ENCODE measurements at regions not wholly inside any gene's neighbourhood (a gene's known extent, or its start where the extent isn't known, plus 50 kb on each side); places are given as distances from the start of the nearest gene placed in this dataset.

- Histone ChIP-seq H3K9me2 (ENCODE audit: insufficient read depth) (no peaks in the 10 kb centered on the region), H3K27me3 (ENCODE audit: insufficient read depth, low read length) (no peaks in the 10 kb centered on the region), H2AFZ (ENCODE audit: low read depth, low read length, poor library complexity, severe bottlenecking) (no peak overlapping the region), H3K79me2 (ENCODE audit: insufficient read depth, low read length) (no peaks in the 10 kb centered on the region), H3K4me2 (ENCODE audit: low read length) (no peak overlapping the region), H3K4me1 (ENCODE audit: control insufficient read depth in 1 of 2, insufficient read depth in 2 of 2, low read length in 2 of 2) (no peaks in the 10 kb centered on the region), H3K9me3 (ENCODE audit: control insufficient read depth in 1 of 2, insufficient read depth in 1 of 2, low read depth in 1 of 2, low read length in 2 of 2) (peaks cover 0 to 5% of the 10 kb centered on the region in 2 experiments; a peak in 1 of 4 replicates), H3K4me3 (replicated peaks in 1 of 2; ENCODE audit: low read depth in 1 of 2, low read length in 2 of 2) (no peak overlapping the region), H3K9ac (ENCODE audit: low read length) (no peak overlapping the region), H3K36me3 (ENCODE audit: control insufficient read depth in 1 of 2, insufficient read depth in 2 of 2, low read length in 2 of 2) (no peaks in the 10 kb centered on the region), H3K27ac (ENCODE audit: low read depth, low read length) (no peak overlapping the region), H4K20me1 (ENCODE audit: insufficient read depth) (no peaks in the 10 kb centered on the region; the same call in 1 of the 2 replicates)
- RAD21 ChIA-PET (ENCODE audit: low non-redundant PET in 1 of 2, low total read pairs in 2 of 2, uncharacterized antibody in 2 of 2, unreplicated experiment in 2 of 2), result no interaction called here
- CTCF ChIA-PET, result no interaction called here
- no peak for TF ChIP-seq JUND (IDR thresholded peaks at IDR 0.05)
- no peak for TF ChIP-seq FOSL1 (IDR thresholded peaks at IDR 0.05; ENCODE audit: low read depth)
- no peak for TF ChIP-seq ZFX (IDR thresholded peaks at IDR 0.05)
- TF ChIP-seq ZNF274 (IDR thresholded peaks at IDR 0.05; ENCODE audit: low read depth, low read length), result no peak
- no peak for TF ChIP-seq SRF (IDR thresholded peaks at IDR 0.05; ENCODE audit: low read depth)
- TF ChIP-seq EZH2phosphoT487 (IDR thresholded peaks at IDR 0.05; ENCODE audit: borderline replicate concordance), result no peak
- TF ChIP-seq EZH2 (IDR thresholded peaks at IDR 0.05), result no peak
- TF ChIP-seq MAX (IDR thresholded peaks at IDR 0.05), result no peak
- no peak for TF ChIP-seq POLR2AphosphoS5 (IDR thresholded peaks at IDR 0.05; ENCODE audit: low read depth, low read length)
- TF ChIP-seq YY1 (IDR thresholded peaks at IDR 0.05; ENCODE audit: extremely low read depth, insufficient replicate concordance, low read depth, low read length), result no peak
- no peak for TF ChIP-seq ZBTB33 (IDR thresholded peaks at IDR 0.05; ENCODE audit: extremely low read depth, insufficient replicate concordance, low read length)
- TF ChIP-seq ELF1 (IDR thresholded peaks at IDR 0.05; ENCODE audit: borderline replicate concordance, low read depth), result no peak
- no peak for TF ChIP-seq ATF3 (IDR thresholded peaks at IDR 0.05)
- no peak for TF ChIP-seq CBX3 (IDR thresholded peaks at IDR 0.05; ENCODE audit: low read depth)
- no peak for TF ChIP-seq CTCF (IDR thresholded peaks at IDR 0.05 in 2 of 3, conservative IDR thresholded peaks at IDR 0.05 in 1 of 3; ENCODE audit: borderline replicate concordance in 1 of 3, insufficient read depth in 1 of 3, low read depth in 2 of 3, low read length in 2 of 3)
- no TSS peak for BruUV-seq (replicated peaks)
- no peak for ATAC-seq
- POLR2A ChIA-PET, result no interaction called here
- no peak for DNase-seq (ENCODE audit: low read depth, low spot score)
- intact Hi-C loops (cut with micrococcal nuclease), result no loop called here
Measured at GRCh38 chr9:28051559-28052503, 478.6 kb upstream of the C9orf72 start.
